ENCODE measurements at regions not wholly inside any gene's neighbourhood (a gene's known extent, or its start where the extent isn't known, plus 50 kb on each side); places are given as distances from the start of the nearest gene placed in this dataset.

DNA sequence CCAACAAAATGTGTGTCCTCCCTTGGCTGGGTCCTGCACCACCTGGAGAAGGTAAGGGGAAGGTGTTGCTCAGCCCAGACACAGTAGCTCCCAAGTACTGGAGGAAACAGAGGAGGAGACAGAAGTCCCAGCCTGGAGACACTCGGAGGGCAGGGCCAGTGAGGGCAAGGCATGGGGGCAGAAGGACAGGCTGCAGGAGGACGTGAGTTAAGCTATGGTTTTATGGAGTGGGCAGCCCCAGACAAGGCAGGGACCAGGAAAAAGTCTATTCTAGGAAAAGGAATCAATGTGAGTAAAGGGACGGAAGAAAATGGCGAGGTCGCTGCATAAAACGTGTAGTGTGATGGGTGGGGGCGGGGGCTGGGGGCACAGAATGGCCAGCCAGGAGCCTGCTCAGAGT is 210.1 kb upstream of the DIO3 start:
- no peaks in the 10 kb centered on the region for H3F3A ChIP-seq (ENCODE audit: insufficient read depth)
- TF ChIP-seq EZH2phosphoT487 (conservative IDR thresholded peaks at IDR 0.05; ENCODE audit: low read length) (no peak), CTCF (IDR thresholded peaks at IDR 0.05; ENCODE audit: insufficient read depth, low read length, poor library complexity, severe bottlenecking) (no peak)
- no peak overlapping the region for H3K9ac ChIP-seq (ENCODE audit: low read length)
- H2AFZ ChIP-seq (ENCODE audit: low read depth, low read length, severe bottlenecking), result no peak overlapping the region
- H3K9me3 ChIP-seq (ENCODE audit: insufficient read depth, low read length), result peaks cover 18% of the 10 kb centered on the region
- no peaks in the 10 kb centered on the region for H3K9me2 ChIP-seq (replicated peaks; ENCODE audit: insufficient read depth, low read length)
- no peak overlapping the region for H3K27ac ChIP-seq (ENCODE audit: low read depth, low read length)
- H3K4me2 ChIP-seq (ENCODE audit: low read depth, low read length, poor library complexity, severe bottlenecking), result no peak overlapping the region
- H3K27me3 ChIP-seq (ENCODE audit: low read length), result no peaks in the 10 kb centered on the region
- H4K20me1 ChIP-seq (ENCODE audit: low read depth, low read length), result no peaks in the 10 kb centered on the region
- no peaks in the 10 kb centered on the region for H3K79me2 ChIP-seq (ENCODE audit: insufficient read depth, low read length)
- no peaks in the 10 kb centered on the region for H3K36me3 ChIP-seq (ENCODE audit: low read length)
- no peak overlapping the region for H3K4me3 ChIP-seq (ENCODE audit: insufficient read depth, low read length, poor library complexity, severe bottlenecking)

GRCh38 chr14:101351769-101352168 is 209.5 kb upstream of the DIO3 start:
- no peak overlapping the region for H3K27ac ChIP-seq (ENCODE audit: low read depth, low read length)
- H3K27me3 ChIP-seq (ENCODE audit: low read length), result no peaks in the 10 kb centered on the region
- H4K20me1 ChIP-seq (ENCODE audit: low read depth, low read length), result no peaks in the 10 kb centered on the region
- H3K36me3 ChIP-seq (ENCODE audit: low read length), result no peaks in the 10 kb centered on the region
- H3K9ac ChIP-seq (ENCODE audit: low read length), result no peak overlapping the region
- H3K4me2 ChIP-seq (ENCODE audit: low read depth, low read length, poor library complexity, severe bottlenecking), result no peak overlapping the region
- no peaks in the 10 kb centered on the region for H3K9me2 ChIP-seq (replicated peaks; ENCODE audit: insufficient read depth, low read length)
- H3K9me3 ChIP-seq (ENCODE audit: insufficient read depth, low read length), result peaks cover 18% of the 10 kb centered on the region
- H3K79me2 ChIP-seq (ENCODE audit: insufficient read depth, low read length), result no peaks in the 10 kb centered on the region
- no peaks in the 10 kb centered on the region for H3F3A ChIP-seq (ENCODE audit: insufficient read depth)
- TF ChIP-seq CTCF (IDR thresholded peaks at IDR 0.05; ENCODE audit: insufficient read depth, low read length, poor library complexity, severe bottlenecking), result no peak
- TF ChIP-seq EZH2phosphoT487 (conservative IDR thresholded peaks at IDR 0.05; ENCODE audit: low read length), result no peak
- no peak overlapping the region for H2AFZ ChIP-seq (ENCODE audit: low read depth, low read length, severe bottlenecking)
- no peak overlapping the region for H3K4me3 ChIP-seq (ENCODE audit: insufficient read depth, low read length, poor library complexity, severe bottlenecking)

GRCh38 chr14:101352567-101352966 is 208.7 kb upstream of the DIO3 start:
- H3K4me3 ChIP-seq (ENCODE audit: insufficient read depth, low read length, poor library complexity, severe bottlenecking), result no peak overlapping the region
- no peak overlapping the region for H3K9ac ChIP-seq (ENCODE audit: low read length)
- no peaks in the 10 kb centered on the region for H3K36me3 ChIP-seq (ENCODE audit: low read length)
- no peaks in the 10 kb centered on the region for H3K9me2 ChIP-seq (replicated peaks; ENCODE audit: insufficient read depth, low read length)
- no peak overlapping the region for H3K4me2 ChIP-seq (ENCODE audit: low read depth, low read length, poor library complexity, severe bottlenecking)
- H3K27ac ChIP-seq (ENCODE audit: low read depth, low read length), result no peak overlapping the region
- H3K79me2 ChIP-seq (ENCODE audit: insufficient read depth, low read length), result no peaks in the 10 kb centered on the region
- H3K9me3 ChIP-seq (ENCODE audit: insufficient read depth, low read length), result peaks cover 18% of the 10 kb centered on the region
- no peaks in the 10 kb centered on the region for H3K27me3 ChIP-seq (ENCODE audit: low read length)
- H3F3A ChIP-seq (ENCODE audit: insufficient read depth), result no peaks in the 10 kb centered on the region
- H4K20me1 ChIP-seq (ENCODE audit: low read depth, low read length), result no peaks in the 10 kb centered on the region
- H2AFZ ChIP-seq (ENCODE audit: low read depth, low read length, severe bottlenecking), result no peak overlapping the region
- TF ChIP-seq CTCF (IDR thresholded peaks at IDR 0.05; ENCODE audit: insufficient read depth, low read length, poor library complexity, severe bottlenecking) (no peak), EZH2phosphoT487 (conservative IDR thresholded peaks at IDR 0.05; ENCODE audit: low read length) (no peak)
